ENCODE measurements at regions not wholly inside any gene's neighbourhood (a gene's known extent, or its start where the extent isn't known, plus 50 kb on each side); places are given as distances from the start of the nearest gene placed in this dataset.

DNA sequence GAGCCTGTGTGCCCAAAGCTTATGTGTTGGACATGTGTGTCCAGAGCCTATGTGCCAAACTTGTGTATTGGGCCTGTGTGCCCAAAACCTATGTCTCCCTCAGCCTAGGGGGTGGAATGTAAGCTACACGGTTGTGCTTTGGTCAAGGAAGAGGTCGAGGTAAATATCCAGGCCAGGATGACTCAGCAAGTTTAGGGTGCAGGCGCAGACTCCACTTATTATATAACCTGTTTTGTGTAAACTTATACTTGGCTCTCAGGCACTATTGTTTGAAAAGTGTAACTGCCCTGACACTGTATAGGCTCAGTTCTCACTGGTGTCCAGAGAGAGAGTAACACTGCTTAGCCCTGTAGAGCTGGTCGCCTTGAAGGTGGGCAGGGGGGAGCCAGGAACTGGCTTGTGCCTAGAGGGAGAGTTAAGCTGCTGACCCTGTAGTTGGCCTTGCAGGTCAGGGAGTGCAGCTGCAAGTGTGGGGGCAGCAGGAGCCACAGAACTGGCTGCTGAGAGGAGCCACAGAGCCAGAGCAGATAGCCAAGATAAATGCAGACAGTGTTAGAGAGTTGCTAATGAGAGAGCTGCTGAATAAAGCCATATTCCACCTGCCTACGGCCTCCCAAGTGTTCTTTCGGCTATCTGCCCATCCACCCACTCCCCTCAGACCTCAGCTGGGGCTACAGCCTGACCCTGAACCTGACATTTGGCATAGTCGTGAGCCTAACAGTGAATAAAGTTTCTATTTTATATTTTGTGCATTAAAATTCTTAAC lies 517.2 kb upstream of the SLITRK1 start:
- Histone ChIP-seq H3K27ac (no peak overlapping the region), H3K9me3 (ENCODE audit: low read depth, low read length) (no peaks in the 10 kb centered on the region), H3K9ac (ENCODE audit: insufficient read length) (no peak overlapping the region), H3K36me3 (ENCODE audit: insufficient read depth, low read length) (no peaks in the 10 kb centered on the region), H3K4me3 (no peak overlapping the region)
- TF ChIP-seq FOXP2 (optimal IDR thresholded peaks at IDR 0.05; ENCODE audit: control extremely low read depth, extremely low read length, insufficient read depth) (no peak), POLR2AphosphoS5 (IDR thresholded peaks at IDR 0.05; ENCODE audit: borderline replicate concordance, low read depth, low read length) (no peak), EZH2 (IDR thresholded peaks at IDR 0.05) (no peak)
- no peak for DNase-seq (ENCODE audit: low read depth, low spot score)

DNA sequence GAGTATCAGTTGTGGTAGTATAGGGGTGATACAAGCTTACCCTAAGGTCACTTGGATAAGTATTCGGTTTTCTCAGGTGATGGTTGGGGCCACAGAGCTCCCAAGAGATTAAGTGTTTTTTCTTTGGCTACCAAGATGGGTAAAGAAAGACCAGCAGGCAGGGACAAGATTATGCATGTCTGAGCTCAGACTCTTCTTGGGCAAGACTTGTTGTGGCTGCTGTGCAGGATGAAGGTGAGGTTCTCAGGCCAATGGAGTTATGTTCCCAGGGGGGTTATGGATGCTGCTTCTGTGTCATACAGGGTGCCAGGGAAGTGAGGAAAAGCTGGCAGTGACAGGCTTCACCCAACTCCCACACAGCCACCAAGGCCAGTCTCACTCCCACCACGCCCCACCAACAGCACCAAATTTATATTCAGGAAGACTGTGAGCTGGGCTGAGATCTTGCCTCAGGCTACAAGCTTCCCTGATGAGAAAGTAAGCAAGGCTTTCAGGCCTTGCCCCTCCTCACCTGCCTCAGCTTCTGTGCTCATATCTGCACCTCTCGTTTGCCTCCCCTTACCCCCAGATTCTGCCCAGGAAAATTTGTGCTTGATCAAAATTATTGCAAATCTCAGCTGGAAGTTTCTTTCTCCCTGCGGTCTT lies 511.8 kb upstream of the SLITRK1 start:
- no peak for TF ChIP-seq FOXP2 (optimal IDR thresholded peaks at IDR 0.05; ENCODE audit: control extremely low read depth, extremely low read length, insufficient read depth)
- TF ChIP-seq EZH2 (IDR thresholded peaks at IDR 0.05) = no peak
- TF ChIP-seq POLR2AphosphoS5 (IDR thresholded peaks at IDR 0.05; ENCODE audit: borderline replicate concordance, low read depth, low read length) = no peak
- Histone ChIP-seq H3K9me3 (ENCODE audit: low read depth, low read length) (no peaks in the 10 kb centered on the region), H3K27ac (no peak overlapping the region), H3K4me3 (no peak overlapping the region), H3K9ac (ENCODE audit: insufficient read length) (no peak overlapping the region), H3K36me3 (ENCODE audit: insufficient read depth, low read length) (no peaks in the 10 kb centered on the region)
- no peak for DNase-seq (ENCODE audit: low read depth, low spot score)

DNA sequence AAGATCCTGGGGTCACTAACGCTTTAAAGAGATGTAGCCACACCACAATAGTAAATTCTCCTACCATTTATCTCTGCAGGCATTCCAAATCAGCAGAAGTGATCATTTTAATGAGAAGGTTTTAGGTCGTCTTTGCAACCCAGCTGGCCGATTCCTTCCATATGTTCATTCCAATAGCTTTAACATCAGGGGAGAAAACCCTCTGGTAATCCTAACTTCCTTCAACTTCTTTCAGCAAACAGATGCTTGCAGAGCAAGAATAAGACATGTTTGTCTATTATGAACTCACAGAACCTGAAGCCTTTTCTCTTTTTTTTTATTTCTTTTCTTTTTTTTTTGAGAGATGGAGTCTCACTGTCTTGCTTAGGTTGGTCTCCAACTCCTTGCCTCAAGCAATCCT lies 498.6 kb upstream of the SLITRK1 start:
- H3K36me3 ChIP-seq (ENCODE audit: insufficient read depth, low read length) = no peaks in the 10 kb centered on the region
- no peak overlapping the region for H3K4me3 ChIP-seq
- H3K9me3 ChIP-seq (ENCODE audit: low read depth, low read length) = no peaks in the 10 kb centered on the region
- H3K9ac ChIP-seq (ENCODE audit: insufficient read length) = no peak overlapping the region
- no peak overlapping the region for H3K27ac ChIP-seq
- no peak for DNase-seq (ENCODE audit: low read depth, low spot score)
- TF ChIP-seq FOXP2 (optimal IDR thresholded peaks at IDR 0.05; ENCODE audit: control extremely low read depth, extremely low read length, insufficient read depth) (no peak), POLR2AphosphoS5 (IDR thresholded peaks at IDR 0.05; ENCODE audit: borderline replicate concordance, low read depth, low read length) (no peak), EZH2 (IDR thresholded peaks at IDR 0.05) (no peak)

DNA sequence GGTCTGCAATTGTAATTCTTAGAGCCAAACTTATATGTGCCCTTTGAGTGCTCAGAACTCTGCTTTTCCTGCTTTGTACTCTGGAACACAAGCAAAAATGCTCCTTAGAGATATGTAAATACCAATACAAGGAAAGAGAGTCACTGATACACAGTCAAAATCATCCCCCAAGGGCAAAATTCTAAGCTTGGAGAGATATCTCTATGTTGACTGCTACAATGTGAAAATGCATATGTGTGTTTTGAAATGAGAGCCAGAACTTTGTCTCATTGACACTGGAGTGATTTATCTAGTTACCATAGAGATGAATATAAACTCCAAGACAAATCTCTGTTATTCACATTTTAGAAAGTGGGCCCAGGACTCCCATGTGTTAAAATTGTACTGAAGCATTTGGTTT lies 494.8 kb upstream of the SLITRK1 start:
- no peak for DNase-seq (ENCODE audit: low read depth, low spot score)
- no peaks in the 10 kb centered on the region for H3K36me3 ChIP-seq (ENCODE audit: insufficient read depth, low read length)
- no peak overlapping the region for H3K27ac ChIP-seq
- H3K9ac ChIP-seq (ENCODE audit: insufficient read length) = no peak overlapping the region
- H3K9me3 ChIP-seq (ENCODE audit: low read depth, low read length) = no peaks in the 10 kb centered on the region
- TF ChIP-seq POLR2AphosphoS5 (IDR thresholded peaks at IDR 0.05; ENCODE audit: borderline replicate concordance, low read depth, low read length) (no peak), FOXP2 (optimal IDR thresholded peaks at IDR 0.05; ENCODE audit: control extremely low read depth, extremely low read length, insufficient read depth) (no peak), EZH2 (IDR thresholded peaks at IDR 0.05) (no peak)
- H3K4me3 ChIP-seq = no peak overlapping the region

DNA sequence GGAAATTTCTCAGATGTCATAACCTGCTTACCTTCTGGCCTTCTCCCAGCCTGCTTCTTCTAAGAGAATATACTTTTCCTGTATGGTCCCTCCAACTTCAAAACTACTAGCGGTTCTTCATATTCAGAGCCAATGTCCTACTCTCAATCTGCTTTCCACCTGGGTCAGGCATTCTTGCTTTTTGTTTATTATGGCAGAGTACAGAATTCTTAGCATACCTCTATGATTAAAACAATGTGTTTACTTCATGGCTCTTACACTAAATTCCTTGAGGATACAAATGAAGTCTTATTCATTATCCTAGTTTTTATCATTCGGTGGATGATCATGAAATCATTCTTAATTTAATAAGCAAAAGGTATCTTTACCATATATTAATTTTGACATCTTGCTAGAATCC lies 484.2 kb upstream of the SLITRK1 start:
- Histone ChIP-seq H3K9me3 (ENCODE audit: low read depth, low read length) (no peaks in the 10 kb centered on the region), H3K27ac (no peak overlapping the region), H3K4me3 (no peak overlapping the region), H3K9ac (ENCODE audit: insufficient read length) (no peak overlapping the region), H3K36me3 (ENCODE audit: insufficient read depth, low read length) (no peaks in the 10 kb centered on the region)
- DNase-seq (ENCODE audit: low read depth, low spot score) = no peak
- TF ChIP-seq FOXP2 (optimal IDR thresholded peaks at IDR 0.05; ENCODE audit: control extremely low read depth, extremely low read length, insufficient read depth) (no peak), POLR2AphosphoS5 (IDR thresholded peaks at IDR 0.05; ENCODE audit: borderline replicate concordance, low read depth, low read length) (no peak), EZH2 (IDR thresholded peaks at IDR 0.05) (no peak)

DNA sequence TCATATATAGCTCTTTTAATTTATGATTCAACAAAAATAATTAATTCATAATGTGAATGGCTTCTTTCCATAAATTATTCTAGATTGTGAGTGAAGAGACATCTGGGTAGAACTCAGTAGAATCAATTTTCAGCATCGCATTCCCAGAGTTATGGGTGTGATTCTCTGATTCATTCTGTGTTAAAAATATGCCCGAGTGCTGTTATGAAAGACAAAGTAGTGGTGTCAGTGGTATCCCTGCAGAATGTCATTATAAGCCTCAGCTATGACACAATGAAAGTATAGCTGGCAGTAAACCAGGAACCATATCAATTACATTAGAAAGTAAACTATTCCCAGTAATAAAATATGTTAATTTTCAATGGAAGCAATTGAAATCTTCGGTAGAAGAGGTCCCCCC lies 480.5 kb upstream of the SLITRK1 start:
- TF ChIP-seq POLR2AphosphoS5 (IDR thresholded peaks at IDR 0.05; ENCODE audit: borderline replicate concordance, low read depth, low read length) (no peak), FOXP2 (optimal IDR thresholded peaks at IDR 0.05; ENCODE audit: control extremely low read depth, extremely low read length, insufficient read depth) (no peak), EZH2 (IDR thresholded peaks at IDR 0.05) (no peak)
- no peaks in the 10 kb centered on the region for H3K36me3 ChIP-seq (ENCODE audit: insufficient read depth, low read length)
- no peak overlapping the region for H3K9ac ChIP-seq (ENCODE audit: insufficient read length)
- H3K9me3 ChIP-seq (ENCODE audit: low read depth, low read length) = no peaks in the 10 kb centered on the region
- no peak for DNase-seq (ENCODE audit: low read depth, low spot score)
- H3K27ac ChIP-seq = no peak overlapping the region
- no peak overlapping the region for H3K4me3 ChIP-seq

DNA sequence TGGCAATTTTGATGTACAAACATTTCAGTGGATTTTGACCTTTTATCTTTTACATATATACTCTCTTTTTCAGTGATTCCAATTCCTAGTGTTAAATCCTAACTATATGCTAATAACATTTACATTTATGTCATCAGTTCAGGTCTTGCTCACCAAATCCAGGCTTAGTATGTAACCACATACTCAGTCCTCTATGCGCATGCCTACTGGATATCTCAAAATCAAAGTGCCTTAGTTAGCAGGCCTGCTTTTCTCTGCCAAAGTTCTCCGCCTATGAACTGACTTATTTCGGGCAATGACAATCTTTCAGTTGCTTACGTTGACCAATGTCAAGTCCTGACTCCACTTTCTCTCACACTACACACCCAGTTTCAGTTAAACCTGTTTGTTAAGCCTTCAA lies 478.5 kb upstream of the SLITRK1 start:
- Histone ChIP-seq H3K36me3 (ENCODE audit: insufficient read depth, low read length) (no peaks in the 10 kb centered on the region), H3K9me3 (ENCODE audit: low read depth, low read length) (no peaks in the 10 kb centered on the region), H3K9ac (ENCODE audit: insufficient read length) (no peak overlapping the region), H3K4me3 (no peak overlapping the region), H3K27ac (no peak overlapping the region)
- DNase-seq (ENCODE audit: low read depth, low spot score) = no peak
- no peak for TF ChIP-seq EZH2 (IDR thresholded peaks at IDR 0.05)
- no peak for TF ChIP-seq POLR2AphosphoS5 (IDR thresholded peaks at IDR 0.05; ENCODE audit: borderline replicate concordance, low read depth, low read length)
- no peak for TF ChIP-seq FOXP2 (optimal IDR thresholded peaks at IDR 0.05; ENCODE audit: control extremely low read depth, extremely low read length, insufficient read depth)

DNA sequence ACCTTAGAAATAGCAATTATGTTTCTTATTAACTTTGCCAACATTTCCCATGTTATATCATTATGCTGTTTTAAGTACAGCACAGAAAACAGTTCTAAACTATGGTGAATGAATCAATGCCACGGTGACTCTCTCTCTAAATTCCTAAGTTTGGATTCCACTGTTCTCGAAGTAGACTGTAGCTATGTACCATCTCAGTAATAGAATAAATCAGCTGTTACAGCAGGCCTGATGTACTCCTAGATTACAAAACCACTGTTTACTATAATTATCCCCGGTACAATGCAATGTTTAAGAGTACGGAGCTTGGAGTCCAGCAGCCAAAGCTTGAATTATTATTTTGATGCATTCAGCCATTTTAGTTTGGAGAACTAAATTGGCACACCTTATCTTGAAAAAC lies 476.3 kb upstream of the SLITRK1 start:
- TF ChIP-seq POLR2AphosphoS5 (IDR thresholded peaks at IDR 0.05; ENCODE audit: borderline replicate concordance, low read depth, low read length) = no peak
- no peak for TF ChIP-seq FOXP2 (optimal IDR thresholded peaks at IDR 0.05; ENCODE audit: control extremely low read depth, extremely low read length, insufficient read depth)
- Histone ChIP-seq H3K9ac (ENCODE audit: insufficient read length) (no peak overlapping the region), H3K9me3 (ENCODE audit: low read depth, low read length) (no peaks in the 10 kb centered on the region), H3K27ac (no peak overlapping the region), H3K36me3 (ENCODE audit: insufficient read depth, low read length) (no peaks in the 10 kb centered on the region), H3K4me3 (no peak overlapping the region)
- DNase-seq (ENCODE audit: low read depth, low spot score) = no peak
